ENCODE measurements at regions not wholly inside any gene's neighbourhood (a gene's known extent, or its start where the extent isn't known, plus 50 kb on each side); places are given as distances from the start of the nearest gene placed in this dataset.

DNA sequence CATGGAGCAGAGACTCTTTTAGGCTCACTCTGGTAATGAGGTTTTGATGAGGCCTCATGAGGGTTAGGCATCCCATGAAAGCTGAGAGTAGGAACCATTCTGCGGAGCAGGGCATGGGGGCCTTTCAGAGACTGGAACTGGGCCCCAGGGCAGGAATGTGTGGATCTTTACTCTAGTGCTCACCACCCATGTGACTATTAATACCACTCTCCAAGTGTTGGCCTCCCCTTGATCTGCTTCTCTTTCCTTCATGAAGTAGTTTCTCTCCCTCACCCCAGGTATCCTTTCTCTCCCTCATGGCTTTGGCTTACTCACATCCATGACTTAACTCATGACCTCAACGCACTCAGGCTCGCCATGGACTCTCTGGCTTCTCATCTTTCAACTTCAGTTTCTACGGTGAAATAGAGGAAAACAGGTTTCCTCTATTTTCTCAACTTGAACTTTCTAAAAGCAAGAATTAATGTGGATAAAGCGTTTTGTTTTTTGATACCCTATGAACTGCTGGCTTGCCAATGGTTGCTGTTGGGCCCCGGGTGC, 50.5 kb upstream of the GADD45A start:
- Histone ChIP-seq H3K27me3 (ENCODE audit: insufficient read depth, insufficient read length) (no peaks in the 10 kb centered on the region), H3K4me3 (ENCODE audit: insufficient read length, low read depth) (no peak overlapping the region), H3K9me3 (ENCODE audit: insufficient read depth, low read length) (no peaks in the 10 kb centered on the region), H3K4me1 (ENCODE audit: insufficient read depth, insufficient read length) (peaks cover 4% of the 10 kb centered on the region), H3K36me3 (ENCODE audit: insufficient read depth, insufficient read length, low read length) (no peaks in the 10 kb centered on the region), H3K9ac (ENCODE audit: insufficient read length, low read depth) (no peak overlapping the region)
- TF ChIP-seq ZNF274 (IDR thresholded peaks at IDR 0.05; ENCODE audit: low read depth, low read length) (no peak), SUZ12 (IDR thresholded peaks at IDR 0.05; ENCODE audit: extremely low read depth, insufficient read depth, insufficient read length) (no peak), YY1 (IDR thresholded peaks at IDR 0.05; ENCODE audit: insufficient read depth, insufficient read length) (no peak)
- DNase-seq (ENCODE audit: low read depth, low spot score), result no peak

DNA sequence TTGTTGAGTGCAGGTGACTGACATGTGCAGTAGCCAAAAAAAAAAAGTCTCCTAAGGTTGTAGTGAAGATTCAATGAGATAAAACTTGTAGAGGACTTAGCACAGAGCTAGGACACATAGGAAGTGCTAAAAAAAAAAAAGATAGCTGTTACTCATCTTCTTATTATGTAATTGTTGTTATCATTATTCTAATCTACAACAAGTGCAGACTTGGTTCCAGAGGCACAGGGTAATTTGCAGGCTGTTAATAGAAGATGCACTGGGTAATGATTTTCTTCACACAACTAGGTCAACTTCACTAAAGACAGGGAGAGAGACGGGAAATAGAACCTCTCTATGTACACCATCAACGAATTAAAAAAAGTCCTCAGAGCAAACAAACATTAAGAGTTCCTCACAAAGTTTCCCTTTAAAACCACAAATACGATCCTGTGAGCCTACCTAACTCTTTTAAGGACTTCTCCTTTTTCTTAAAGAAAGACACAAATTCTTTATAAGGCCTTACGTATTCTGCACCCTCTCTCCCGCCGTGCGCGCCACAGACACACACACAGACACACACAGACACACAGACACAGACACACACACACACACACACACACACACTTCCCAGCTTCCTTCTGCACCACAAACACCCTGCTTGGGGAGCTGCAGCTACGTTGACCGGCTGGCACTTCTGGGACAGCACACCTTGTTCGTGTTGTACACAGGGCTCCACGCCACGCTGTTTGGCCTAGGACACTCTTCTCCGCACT, 49.8 kb upstream of the GADD45A start:
- no peak for DNase-seq (ENCODE audit: low read depth, low spot score)
- peaks cover 4% of the 10 kb centered on the region for H3K4me1 ChIP-seq (ENCODE audit: insufficient read depth, insufficient read length)

More for the DNA sequence above, 49.8 kb upstream of the GADD45A start:
- Histone ChIP-seq H3K4me3 (ENCODE audit: insufficient read length, low read depth) (no peak overlapping the region), H3K36me3 (ENCODE audit: insufficient read depth, insufficient read length, low read length) (no peaks in the 10 kb centered on the region), H3K9ac (ENCODE audit: insufficient read length, low read depth) (no peak overlapping the region), H3K27me3 (ENCODE audit: insufficient read depth, insufficient read length) (no peaks in the 10 kb centered on the region), H3K9me3 (ENCODE audit: insufficient read depth, low read length) (no peaks in the 10 kb centered on the region)
- TF ChIP-seq YY1 (IDR thresholded peaks at IDR 0.05; ENCODE audit: insufficient read depth, insufficient read length), result no peak
- no peak for TF ChIP-seq ZNF274 (IDR thresholded peaks at IDR 0.05; ENCODE audit: low read depth, low read length)
- TF ChIP-seq SUZ12 (IDR thresholded peaks at IDR 0.05; ENCODE audit: extremely low read depth, insufficient read depth, insufficient read length), result no peak

Measured in NT2/D1 (cell line).